Germinal center (tissue), 1 donor: ENCODE measurements at regions not wholly inside any gene's neighbourhood (a gene's known extent, or its start where the extent isn't known, plus 50 kb on each side); places are given as distances from the start of the nearest gene placed in this dataset.

Experiments used
- DNase-seq: peaks from one replicate; pipeline ENCODE4 v3.0.0; 2012; ENCODE audit warnings: mixed read lengths, low spot score

DNA sequence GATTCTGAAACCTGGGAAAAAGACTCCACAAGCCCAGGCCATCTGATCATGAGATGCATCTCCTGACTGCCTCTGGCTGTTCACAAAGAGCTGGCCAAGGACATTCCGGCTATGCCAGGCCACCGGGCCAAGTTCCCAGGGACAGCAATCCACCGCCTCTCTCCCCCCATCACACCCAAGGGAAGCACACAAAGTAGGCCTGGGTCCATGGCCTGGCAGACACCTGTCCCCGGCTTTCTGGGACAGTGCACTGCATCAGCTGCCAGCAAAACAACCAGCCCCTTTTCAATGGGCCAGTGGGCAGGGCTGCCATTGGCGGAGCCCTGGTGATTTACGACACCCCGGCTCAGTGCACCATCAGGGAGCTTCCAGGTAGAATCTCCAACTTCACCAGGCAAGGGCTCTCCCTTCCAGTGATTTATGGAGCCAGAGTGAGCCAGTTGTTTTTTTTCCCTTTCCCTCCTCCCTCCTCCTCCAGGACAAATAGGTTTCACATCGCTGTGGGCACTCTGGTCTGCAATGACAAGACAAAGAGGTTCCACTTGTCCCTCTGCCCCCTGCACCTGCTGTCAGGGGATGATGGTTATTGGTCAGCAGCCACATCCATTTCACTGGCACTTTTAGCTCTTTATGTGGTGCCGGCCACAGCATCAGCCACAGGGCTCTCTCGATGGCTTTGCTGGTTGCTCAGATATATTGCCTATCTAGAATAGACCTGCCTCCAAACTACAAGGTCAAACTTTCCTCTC lies 149.6 kb downstream of the SLC38A6 start:
- no peak for DNase-seq

DNA sequence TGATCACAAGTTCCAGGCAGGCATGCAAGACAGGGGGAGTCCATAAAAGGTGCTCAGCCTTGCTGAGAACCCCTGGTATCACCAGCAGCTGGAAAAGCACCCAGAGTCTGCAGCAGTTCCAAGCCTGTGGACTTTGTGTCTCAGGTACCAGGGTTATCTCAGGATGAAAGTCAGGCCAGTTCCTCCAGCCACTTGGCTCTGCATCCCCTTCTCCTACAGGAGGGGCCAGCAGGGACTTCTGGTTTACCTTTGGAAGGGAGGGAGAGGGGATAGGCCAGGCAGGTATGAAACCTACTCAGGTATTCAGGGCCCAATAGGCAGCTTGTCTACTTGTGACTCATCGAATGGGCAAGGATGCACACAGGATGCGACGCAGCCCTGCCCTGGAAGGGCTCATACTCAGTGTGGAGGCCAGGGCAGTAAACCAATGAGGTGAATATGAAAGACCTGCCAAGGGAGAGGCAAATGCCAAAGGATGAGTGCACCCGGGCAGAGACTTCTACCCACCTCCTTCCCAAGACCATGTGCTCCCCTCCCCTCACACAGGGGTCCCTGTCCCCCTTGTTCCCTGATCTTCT lies 148.2 kb downstream of the SLC38A6 start:
- DNase-seq = no peak

DNA sequence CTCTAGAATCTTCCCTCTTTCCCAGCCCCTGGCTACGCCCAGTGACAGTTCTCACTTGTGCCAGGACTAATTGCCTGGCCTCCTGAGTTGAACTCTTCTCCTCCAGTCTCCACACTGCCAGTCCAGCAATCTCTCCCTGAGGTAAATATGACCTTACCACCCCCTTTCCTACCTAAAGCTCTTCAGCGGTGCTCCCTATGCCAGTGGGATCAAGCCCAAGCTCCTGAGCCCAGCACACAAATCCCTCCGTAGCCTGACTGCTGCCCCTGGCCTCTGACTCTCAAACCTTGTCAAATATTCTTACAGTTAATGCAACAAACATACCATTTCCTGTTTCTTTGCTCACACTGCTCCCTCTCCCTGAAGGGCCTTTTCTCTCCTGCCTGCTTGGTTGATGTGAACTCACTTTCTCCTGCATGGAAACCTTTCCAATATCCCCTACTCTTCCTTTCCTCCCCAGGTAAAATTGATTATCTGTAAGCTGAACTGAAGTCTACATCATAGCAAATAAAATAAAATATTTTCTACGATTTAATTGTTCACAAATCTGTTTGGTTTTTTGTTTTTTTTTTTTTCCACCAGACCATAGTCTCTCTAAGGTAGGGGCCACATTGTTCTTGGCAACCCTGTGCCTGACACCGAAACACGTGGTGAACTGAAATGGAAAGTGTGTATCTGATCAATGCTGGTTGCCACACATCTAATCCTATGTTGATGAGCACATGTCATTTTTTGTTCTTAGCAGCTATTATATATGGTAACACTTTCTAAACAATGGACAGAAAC lies 147.5 kb downstream of the SLC38A6 start:
- DNase-seq = no peak

DNA sequence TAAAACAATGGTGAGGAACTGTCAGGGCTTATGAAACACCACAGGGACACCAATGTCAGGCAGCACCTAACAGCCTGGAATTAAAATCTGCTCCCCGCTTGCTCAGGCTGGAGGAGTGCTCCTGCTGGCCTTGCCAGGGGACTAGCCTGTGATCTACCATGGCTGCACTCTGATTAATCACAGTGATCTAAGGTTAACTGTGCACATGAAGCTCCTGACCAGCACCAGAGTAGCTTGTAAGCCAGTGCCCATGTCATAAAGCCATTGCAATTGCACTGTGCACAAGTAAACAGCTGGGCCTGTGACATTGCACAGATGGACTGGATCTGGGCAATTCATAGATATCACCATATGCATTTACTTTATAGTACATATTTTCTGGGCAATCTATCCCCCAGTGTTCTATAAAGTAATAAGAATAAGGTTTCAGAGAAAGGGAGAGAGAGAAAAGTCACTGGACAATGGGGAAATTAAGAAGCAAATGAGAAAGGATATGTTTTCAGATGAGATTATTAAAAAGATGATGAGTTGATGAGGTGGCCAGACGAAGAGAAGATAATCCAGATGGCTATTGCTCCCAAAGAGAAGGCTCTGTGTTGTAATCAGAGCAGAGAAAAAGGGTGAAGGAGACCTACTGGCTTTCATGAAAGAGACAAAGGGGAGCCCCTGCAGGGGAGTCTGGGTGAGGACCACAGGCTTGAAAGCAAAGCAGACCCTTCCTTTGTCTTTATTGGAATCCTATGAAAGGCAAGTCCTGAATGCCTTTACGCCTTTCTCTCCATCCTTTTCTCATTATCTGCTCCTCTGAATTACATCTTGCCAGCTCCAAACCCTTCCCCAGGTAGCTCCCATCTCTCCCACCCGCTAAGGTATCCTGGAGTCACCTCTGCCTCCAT lies 145.8 kb downstream of the SLC38A6 start:
- no peak for DNase-seq

DNA sequence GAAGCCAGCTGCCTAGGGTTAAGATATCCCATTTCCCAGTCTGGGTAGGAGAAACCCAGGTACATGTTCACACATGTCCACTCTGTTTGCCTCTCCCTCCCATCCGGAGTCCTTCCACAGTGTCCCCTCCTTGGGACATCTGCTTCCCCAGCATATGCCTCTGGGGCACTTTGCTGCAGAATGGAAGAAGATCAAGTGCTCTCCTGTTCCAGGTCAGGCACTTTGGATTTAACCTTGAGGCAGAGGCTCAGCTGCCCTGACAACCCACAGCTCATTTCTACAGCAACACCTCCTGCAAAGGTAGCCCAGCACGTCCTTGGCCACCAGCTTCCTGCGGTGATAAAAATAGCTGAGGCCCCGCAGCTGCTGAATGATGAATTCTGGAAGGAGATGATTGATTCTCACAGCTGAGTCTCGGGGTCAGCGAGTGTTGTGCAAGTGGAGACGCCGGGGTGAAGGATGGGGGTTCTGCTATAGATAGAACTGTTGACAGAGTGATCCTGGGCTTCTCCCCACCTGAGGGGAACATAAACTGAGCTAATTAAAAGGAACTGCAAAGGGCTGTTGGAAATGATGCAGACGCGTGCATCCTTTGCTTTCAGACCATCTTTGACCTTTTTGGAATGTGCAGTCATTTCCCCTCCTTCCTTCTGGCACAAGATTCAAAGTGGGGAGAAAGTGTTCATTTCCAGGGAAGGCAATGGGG lies 145.0 kb downstream of the SLC38A6 start:
- DNase-seq = no peak

DNA sequence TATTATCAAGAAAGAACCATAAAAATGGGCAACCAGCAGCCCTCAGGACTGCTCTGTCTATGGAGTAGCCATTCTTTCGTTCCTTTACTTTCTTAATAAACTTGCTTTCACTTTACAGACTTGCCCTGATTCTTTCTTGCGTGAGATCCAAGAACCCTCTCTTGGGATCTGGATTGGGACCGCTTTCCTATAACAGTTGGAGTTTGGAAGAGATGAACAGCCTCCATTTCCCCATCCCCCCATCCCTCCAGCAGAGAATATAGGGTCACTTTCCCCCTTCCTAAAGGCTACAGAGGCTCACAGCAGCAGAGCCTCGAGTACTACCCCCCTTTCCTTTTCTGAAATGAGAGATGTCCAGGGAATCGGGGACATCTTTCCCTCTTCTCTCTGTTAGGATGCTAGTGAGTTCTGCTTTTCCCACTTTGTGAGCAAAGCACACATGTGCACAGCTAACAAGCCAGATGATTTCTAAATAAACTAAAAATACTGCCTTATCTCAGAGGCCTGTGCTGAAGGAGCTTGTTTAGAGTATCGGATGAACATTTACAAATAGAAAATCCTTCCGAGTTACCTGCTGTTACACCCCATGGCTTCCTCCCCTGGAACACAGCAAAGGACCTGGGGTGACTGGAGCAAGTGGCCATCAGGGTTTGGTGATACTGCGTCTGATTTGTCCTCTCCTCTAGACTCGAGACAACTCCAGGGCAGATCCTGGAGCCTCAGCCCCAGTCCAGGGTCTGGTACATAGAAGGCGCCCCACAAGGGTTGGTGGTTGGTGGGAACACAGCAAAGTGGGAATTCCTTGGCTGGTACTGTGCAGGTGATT lies 144.2 kb downstream of the SLC38A6 start:
- no peak for DNase-seq

- no peak for DNase-seq
Measured at GRCh38 chr14:61122862-61123261, 141.8 kb downstream of the SLC38A6 start.

- no peak for DNase-seq
Measured at GRCh38 chr14:61121355-61121787, 140.3 kb downstream of the SLC38A6 start.

DNA sequence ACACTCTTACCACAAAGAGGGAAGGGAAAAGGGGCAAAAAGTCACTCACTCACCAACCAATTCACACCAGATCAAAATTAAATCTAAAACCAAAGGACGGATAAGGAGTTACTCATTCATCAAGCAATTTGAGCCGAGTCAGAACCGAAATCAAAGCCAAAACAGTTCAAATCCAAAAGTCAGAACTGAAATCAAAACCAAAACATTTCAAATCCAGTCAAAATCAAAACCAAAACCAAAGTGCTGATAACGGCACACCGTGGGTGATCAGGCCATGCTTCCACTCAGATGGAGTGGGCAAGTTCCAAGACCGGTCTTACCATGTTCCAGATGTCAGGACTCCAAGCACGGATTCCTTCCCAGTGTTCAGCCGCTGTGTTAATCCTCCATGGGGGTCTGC lies 139.5 kb downstream of the SLC38A6 start:
- no peak for DNase-seq

- DNase-seq = no peak
Measured at GRCh38 chr14:61119006-61119405, 138.0 kb downstream of the SLC38A6 start.

DNA sequence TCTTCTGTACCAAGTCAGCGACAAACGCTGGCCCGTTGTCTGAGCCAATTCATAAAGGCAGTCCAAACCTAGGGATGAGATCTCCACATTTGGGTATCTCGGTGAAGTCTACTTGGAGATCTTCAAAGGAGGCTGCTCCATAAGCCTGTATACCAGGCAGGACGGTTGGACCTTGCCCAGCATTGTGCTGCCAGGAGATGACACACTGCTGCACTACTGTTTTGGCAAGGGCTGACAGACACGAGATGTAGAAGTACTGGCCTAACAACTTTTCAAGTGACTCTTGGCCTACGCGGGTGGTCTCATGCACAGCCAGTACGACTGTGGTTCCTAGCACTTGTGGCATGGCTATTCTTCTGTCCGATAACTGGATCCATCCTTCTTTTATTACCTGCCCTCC lies 135.3 kb downstream of the SLC38A6 start:
- no peak for DNase-seq

DNA sequence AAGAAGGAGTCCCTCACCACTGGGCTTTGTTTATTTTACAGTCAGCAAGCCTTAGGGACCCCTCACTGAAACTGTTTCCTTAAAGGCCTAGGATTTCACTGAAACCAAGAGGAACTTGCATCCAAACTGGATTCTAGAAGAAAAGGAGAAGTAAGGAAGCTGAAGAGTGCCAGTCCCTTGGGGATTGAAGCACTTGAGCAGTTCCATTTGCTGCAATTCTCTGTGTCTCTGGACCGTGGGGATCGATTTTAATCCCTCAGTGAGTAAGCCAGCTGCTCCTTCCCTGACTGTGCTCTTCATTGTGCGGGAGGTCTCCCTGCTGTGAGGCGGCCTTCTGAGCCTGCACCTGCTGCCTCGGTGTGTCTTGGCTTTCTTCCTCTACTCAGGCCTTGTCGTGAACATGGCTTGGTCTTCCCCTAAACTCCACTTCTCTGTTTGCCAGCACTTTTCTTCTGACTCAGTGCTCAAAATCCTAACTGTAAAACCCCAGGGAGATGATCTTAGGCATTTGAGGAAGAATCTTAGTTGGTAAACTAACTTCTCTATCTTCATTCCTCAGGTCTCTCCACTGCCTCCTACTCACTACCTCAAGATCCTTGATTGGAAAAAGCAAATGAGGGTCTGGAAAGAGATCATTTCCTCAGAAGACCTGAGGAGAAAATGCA lies 132.6 kb downstream of the SLC38A6 start:
- no peak for DNase-seq

DNA sequence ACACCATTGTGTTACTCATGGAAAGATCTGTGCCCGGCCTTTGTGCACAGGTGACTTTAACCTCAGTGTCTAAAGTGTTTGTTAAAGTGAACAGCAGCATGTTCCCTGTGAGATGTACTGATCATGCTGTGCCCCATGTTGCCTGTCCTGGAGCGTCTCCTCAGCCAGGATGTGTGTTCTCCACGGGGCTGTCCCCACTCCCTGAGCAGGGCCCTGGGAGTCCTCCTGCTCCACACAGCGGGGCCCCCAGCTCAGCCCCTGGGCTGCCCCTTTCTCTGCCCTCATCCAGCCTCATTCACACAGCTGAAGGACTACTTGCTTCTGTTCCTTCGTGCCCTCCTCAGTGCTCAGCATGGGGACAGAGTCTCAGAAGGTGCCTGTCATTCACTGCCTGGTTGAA lies 131.5 kb downstream of the SLC38A6 start:
- no peak for DNase-seq

GRCh38 chr14:61111731-61112130 lies 130.7 kb downstream of the SLC38A6 start:
- DNase-seq = no peak

GRCh38 chr14:61111209-61111665 lies 130.2 kb downstream of the SLC38A6 start:
- no peak for DNase-seq

GRCh38 chr14:61110316-61111082 lies 129.5 kb downstream of the SLC38A6 start:
- no peak for DNase-seq

DNA sequence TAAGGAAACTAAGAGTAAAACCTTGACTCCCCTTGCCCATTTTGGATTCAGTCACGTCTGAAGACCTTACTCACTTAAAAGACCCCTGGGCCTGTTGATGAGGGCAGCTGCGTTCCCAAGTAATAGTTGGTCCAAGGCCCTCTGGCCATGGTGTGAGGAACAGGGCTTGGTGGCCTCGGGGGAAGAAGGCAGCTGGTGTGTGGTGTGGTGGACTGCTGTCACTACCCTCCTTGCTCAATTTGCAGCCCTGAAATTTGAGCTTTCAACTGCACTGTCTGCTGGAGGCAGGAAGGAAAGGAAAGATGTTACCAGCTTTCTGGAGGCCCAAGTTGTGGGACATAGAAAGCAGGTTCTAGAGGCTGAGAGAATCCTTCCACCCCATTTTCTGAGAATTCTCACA lies 128.2 kb downstream of the SLC38A6 start:
- no peak for DNase-seq

- DNase-seq = no peak
Measured at GRCh38 chr14:61108496-61109141, 127.6 kb downstream of the SLC38A6 start.
